HUES48 (cell line): ENCODE measurements at regions not wholly inside any gene's neighbourhood (a gene's known extent, or its start where the extent isn't known, plus 50 kb on each side); places are given as distances from the start of the nearest gene placed in this dataset.

Source experiments
- H3K27ac ChIP-seq: one replicate; pipeline ENCODE4 v1.7.0; 2013; ENCODE audit warnings: low read depth, low read length, inconsistent platforms
- H3K27me3 ChIP-seq: 2 replicates; pipeline ENCODE4 v1.6.1; 2013; ENCODE audit warnings: mild to moderate bottlenecking, low read length; ENCODE audit not compliant: control insufficient read depth, insufficient read depth
- H3K36me3 ChIP-seq: 2 replicates; pipeline ENCODE4 v1.6.1; 2013; ENCODE audit warnings: low read length; ENCODE audit not compliant: control insufficient read depth, insufficient read depth
- H3K4me1 ChIP-seq: 2 replicates; pipeline ENCODE4 v1.6.1; 2013; ENCODE audit warnings: mild to moderate bottlenecking, low read length; ENCODE audit not compliant: control insufficient read depth, insufficient read depth
- H3K4me3 ChIP-seq: 2 replicates; pipeline ENCODE4 v1.5.1; 2013; ENCODE audit warnings: mild to moderate bottlenecking, low read depth, low read length
- H3K9ac ChIP-seq: 2 replicates; pipeline ENCODE4 v1.6.1; 2013; ENCODE audit warnings: mild to moderate bottlenecking, low read depth, low read length, moderate library complexity
- H3K9me3 ChIP-seq: 2 replicates; pipeline ENCODE4 v1.6.1; 2013; ENCODE audit warnings: low read length; ENCODE audit not compliant: control insufficient read depth, insufficient read depth

DNA sequence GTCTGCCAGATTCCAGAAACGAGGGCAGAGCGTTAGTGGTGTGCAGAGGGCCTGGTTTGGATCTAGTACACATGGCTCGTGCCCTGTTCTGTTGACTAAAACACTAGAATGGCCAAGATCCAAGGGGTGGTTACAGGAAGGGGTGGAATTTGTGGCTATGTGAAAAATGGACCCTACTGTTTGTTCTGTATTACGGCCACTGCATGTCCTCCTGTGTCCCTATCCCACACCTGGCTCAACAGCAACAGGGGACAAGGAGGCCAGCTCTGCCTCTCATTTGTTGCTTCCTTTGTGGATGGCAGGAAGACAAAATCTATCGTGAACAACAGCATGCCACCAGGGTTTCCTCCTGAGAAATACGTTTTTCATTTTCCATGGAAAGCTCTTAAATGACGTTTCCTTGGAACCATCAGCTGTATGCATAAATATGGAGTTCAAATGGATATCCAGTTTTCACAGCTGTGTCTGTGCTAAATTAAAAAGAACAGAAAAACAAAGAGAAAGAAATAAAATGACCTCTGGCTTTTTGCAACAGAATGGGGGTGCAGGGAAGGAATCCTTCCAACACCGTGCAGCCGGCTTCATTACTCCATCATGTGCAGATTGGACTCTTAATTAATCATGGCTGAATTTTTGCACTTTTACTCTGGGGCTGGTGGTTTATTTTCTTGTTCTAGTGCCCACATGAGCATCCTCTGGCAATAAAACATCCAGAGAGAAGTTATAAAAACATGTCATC lies 318.9 kb downstream of the CXCL12 start:
- H3K4me3 ChIP-seq, result no peak overlapping the region
- no peaks in the 10 kb centered on the region for H3K4me1 ChIP-seq
- no peak overlapping the region for H3K27ac ChIP-seq
- no peaks in the 10 kb centered on the region for H3K27me3 ChIP-seq
- no peaks in the 10 kb centered on the region for H3K9me3 ChIP-seq
- no peak overlapping the region for H3K9ac ChIP-seq
- H3K36me3 ChIP-seq, result no peaks in the 10 kb centered on the region

DNA sequence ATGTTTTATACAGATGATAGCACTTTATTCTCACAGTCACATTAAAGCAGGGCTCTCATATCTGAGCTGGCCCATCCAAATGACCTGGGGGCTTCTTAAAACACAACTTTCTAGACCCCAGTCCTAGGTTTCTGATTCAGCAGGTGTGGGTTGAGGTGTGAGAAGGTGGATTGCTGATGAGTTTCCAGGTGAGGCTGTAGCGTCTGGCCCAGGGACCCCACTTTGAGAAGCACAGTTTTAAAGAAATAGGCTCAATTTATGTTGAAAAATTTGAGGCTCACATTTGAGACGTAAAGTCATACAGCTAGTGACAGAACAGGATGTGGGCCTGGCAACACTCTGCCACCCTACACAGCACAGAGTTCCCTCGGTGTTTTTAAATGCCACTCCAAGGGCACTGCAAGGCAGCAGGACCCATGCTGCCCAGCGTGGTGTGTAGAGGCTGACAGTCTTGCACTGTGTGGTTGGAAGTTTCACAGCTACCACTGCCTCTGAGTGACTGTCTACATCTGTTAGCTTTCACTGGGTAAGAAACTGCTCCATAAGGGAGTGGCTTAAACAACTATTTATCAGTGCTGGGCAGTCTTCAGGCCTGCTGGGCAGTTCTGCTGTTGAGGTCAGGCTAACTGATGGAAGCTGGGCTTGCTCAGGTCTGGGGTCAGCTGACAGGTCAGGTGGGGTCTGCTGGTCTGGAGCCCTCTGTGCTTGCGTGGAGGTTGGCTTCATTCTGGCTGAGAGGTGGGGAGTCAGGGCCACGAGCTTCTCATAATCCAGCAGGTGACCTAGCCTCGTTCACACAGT lies 319.7 kb downstream of the CXCL12 start:
- Histone ChIP-seq H3K9me3 (no peaks in the 10 kb centered on the region), H3K27me3 (no peaks in the 10 kb centered on the region)

DNA sequence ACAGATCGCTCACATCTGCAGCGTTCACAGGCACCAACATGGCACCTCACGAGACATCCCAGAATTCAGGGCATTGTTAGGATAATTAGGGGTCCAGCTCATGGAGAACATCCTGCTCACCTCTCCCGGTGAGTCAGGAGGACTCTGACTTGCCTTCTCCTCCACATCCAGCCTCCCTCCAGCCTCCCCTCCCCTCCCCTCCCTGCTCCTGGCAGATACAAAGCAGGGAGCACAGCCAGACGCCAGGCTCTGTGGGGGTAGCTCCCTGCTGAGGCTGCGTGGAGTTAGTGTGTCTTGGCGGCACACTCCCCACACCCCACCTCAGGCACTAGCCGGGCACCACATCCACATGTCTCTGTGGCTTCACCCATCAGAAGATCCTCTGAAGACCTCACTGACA lies 320.6 kb downstream of the CXCL12 start:
- H3K36me3 ChIP-seq, result no peaks in the 10 kb centered on the region
- H3K4me1 ChIP-seq, result no peaks in the 10 kb centered on the region

More for the DNA sequence above, 319.7 kb downstream of the CXCL12 start:
- Histone ChIP-seq H3K4me3 (no peak overlapping the region), H3K36me3 (no peaks in the 10 kb centered on the region), H3K4me1 (no peaks in the 10 kb centered on the region), H3K27ac (no peak overlapping the region), H3K9ac (no peak overlapping the region)

DNA sequence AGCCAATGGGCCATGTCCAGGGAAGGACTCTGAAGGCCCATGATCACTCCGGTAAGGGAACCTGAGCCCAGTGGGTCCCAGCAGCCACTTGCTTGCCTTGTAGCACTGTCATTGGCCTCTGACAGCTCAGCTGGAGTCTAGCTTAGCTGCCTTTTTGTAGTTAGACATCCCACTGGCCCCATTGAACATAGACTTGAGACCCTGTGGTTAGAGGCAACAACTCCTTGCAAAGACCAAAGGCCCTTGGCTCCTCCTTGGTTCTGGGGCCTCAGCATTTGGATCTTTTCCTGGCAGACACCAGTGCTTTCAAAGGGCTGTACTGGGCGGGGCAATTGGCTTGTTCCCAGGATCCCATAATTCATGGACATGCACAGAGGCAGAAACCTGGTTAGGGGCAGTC lies 321.2 kb downstream of the CXCL12 start:
- Histone ChIP-seq H3K36me3 (no peaks in the 10 kb centered on the region), H3K9me3 (no peaks in the 10 kb centered on the region), H3K4me3 (no peak overlapping the region), H3K9ac (no peak overlapping the region), H3K27ac (no peak overlapping the region), H3K4me1 (no peaks in the 10 kb centered on the region), H3K27me3 (no peaks in the 10 kb centered on the region)

More for the DNA sequence above, 320.6 kb downstream of the CXCL12 start:
- no peak overlapping the region for H3K27ac ChIP-seq
- H3K4me3 ChIP-seq, result no peak overlapping the region
- no peak overlapping the region for H3K9ac ChIP-seq
- no peaks in the 10 kb centered on the region for H3K9me3 ChIP-seq
- H3K27me3 ChIP-seq, result no peaks in the 10 kb centered on the region

DNA sequence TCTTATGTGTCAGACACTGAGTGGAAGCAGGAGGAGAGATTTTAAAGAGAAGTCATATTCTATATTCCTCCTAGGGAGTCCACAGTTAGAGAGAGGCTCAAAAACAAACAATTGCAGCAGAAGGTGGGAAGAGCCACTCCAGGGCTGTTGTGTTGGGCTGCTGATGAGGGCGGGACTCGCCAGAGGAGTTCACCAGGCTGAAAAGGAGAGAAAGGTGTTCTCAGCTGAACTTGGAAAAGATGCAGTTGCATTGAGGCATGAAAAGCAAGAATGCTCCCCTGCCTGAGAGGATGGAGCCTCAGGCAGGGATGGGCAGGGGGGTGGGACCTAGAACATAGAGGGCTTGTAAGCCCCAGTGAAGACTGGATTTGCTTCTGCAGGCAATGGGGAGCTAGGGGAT lies 324.2 kb downstream of the CXCL12 start:
- H3K4me1 ChIP-seq, result no peaks in the 10 kb centered on the region; the same call in 1 of the 2 replicates
- H3K9me3 ChIP-seq, result no peaks in the 10 kb centered on the region
- no peaks in the 10 kb centered on the region for H3K27me3 ChIP-seq
- H3K9ac ChIP-seq, result no peak overlapping the region
- H3K4me3 ChIP-seq, result no peak overlapping the region
- H3K27ac ChIP-seq, result no peak overlapping the region
- no peaks in the 10 kb centered on the region for H3K36me3 ChIP-seq

DNA sequence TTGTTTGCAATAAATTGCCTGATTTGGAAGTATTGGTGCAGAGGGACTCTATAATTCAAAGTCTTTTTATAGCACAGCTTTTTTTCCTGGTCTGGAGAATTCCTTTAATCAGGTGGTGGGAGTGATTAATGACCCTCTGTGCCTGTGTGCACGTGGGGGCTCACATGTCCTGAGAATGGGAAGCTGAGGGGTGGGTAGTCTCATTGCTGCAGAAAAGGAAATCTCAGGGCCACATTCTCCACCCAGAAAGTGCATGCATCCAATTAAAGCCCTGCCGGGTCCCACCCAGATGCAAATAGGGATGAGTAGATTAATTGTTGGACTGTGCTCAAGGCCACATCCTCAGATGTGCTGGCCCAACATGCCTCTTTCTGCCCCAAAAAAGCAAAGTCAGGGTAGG lies 324.7 kb downstream of the CXCL12 start:
- H3K4me1 ChIP-seq, result no peaks in the 10 kb centered on the region; the same call in 1 of the 2 replicates
- no peaks in the 10 kb centered on the region for H3K27me3 ChIP-seq
- no peak overlapping the region for H3K9ac ChIP-seq
- no peak overlapping the region for H3K27ac ChIP-seq
- H3K36me3 ChIP-seq, result no peaks in the 10 kb centered on the region
- H3K4me3 ChIP-seq, result no peak overlapping the region
- no peaks in the 10 kb centered on the region for H3K9me3 ChIP-seq

DNA sequence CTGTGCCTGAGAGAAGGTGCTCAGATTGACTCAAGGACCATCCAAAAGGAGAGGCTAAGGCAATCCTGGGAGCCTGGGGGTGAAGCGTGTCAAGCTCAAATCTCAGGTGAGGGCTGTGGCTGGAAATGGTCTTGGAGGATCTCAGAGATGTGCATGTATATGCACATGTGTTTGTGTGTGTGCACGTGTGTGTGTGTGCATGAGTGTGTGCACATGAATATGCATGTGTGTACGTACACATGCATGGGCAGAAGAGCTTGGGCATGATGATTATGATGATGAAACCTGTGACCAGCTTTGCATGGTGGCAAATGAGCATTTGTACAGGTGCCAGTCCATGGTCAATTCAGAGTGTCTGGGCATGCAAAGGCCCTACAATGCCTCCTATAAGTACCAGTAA lies 326.6 kb downstream of the CXCL12 start:
- no peaks in the 10 kb centered on the region; the same call in 1 of the 2 replicates for H3K4me1 ChIP-seq
- no peaks in the 10 kb centered on the region for H3K27me3 ChIP-seq
- no peak overlapping the region for H3K27ac ChIP-seq
- H3K9me3 ChIP-seq, result no peaks in the 10 kb centered on the region
- H3K4me3 ChIP-seq, result no peak overlapping the region
- H3K9ac ChIP-seq, result no peak overlapping the region
- H3K36me3 ChIP-seq, result no peaks in the 10 kb centered on the region

DNA sequence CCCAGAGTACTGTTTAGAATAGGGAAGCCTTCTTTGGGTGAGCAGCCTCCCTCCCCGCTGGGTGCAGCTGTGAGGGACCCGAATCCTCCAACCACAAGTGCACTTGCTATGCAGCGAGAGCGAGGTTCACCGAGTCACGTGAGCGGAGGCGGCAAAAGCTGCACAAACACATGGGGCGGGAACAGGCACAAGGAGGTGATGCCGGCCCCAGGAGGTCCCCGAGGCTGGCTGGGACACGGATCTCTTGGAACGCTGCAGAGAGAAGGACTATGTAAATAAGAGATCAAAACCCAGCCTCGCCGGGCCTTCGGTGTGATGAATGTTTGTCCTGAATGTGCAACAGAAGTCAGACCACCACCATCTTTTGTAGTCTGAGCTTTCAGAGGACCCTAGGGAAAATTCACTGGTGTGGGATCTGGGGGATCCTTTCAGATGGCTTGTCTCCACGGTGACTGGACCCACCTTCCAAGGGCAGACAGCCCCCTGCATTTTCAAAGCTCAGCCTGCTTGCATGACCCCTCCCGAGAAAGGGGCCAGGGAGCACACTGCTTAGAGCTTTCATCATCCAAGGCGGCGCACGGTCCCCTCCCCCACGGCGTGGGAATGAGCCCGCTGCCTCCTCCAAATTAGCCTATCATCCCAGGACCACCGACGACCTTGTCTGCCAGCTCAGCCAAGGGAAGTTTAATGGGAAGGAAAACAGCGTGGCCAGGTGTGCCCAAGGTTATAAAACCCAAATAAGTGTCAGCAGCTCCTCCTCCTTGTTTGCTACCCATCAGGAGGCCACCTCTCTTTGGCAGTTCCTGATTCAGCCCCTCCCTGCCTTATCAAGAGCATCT lies 327.7 kb downstream of the CXCL12 start:
- H3K36me3 ChIP-seq, result no peaks in the 10 kb centered on the region
- H3K9ac ChIP-seq, result no peak overlapping the region
- H3K27me3 ChIP-seq, result no peaks in the 10 kb centered on the region
- H3K9me3 ChIP-seq, result no peaks in the 10 kb centered on the region
- no peaks in the 10 kb centered on the region; the same call in 1 of the 2 replicates for H3K4me1 ChIP-seq
- no peak overlapping the region for H3K4me3 ChIP-seq
- no peak overlapping the region for H3K27ac ChIP-seq

DNA sequence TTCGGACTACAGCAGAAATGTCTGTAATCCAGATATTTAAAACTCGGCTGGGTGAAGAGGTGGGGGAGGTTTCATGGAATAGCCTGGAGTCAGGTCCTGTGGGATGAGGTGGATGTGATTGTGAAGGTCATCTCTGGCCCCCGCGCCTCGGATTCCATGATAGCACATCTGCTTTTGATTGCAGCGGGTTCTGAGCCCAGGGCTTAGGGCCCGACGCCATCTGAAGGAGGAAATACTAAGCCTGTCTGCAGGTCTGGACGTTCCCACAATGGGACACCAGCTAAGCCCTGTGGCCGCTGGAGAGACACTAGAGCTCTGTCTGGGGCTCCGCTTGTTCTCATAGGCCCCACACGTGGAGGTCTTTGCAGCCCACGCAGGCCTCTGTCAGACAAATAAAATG lies 328.7 kb downstream of the CXCL12 start:
- Histone ChIP-seq H3K9ac (no peak overlapping the region), H3K4me1 (no peaks in the 10 kb centered on the region; the same call in 1 of the 2 replicates), H3K36me3 (no peaks in the 10 kb centered on the region), H3K27me3 (no peaks in the 10 kb centered on the region), H3K9me3 (no peaks in the 10 kb centered on the region), H3K27ac (no peak overlapping the region), H3K4me3 (no peak overlapping the region)

DNA sequence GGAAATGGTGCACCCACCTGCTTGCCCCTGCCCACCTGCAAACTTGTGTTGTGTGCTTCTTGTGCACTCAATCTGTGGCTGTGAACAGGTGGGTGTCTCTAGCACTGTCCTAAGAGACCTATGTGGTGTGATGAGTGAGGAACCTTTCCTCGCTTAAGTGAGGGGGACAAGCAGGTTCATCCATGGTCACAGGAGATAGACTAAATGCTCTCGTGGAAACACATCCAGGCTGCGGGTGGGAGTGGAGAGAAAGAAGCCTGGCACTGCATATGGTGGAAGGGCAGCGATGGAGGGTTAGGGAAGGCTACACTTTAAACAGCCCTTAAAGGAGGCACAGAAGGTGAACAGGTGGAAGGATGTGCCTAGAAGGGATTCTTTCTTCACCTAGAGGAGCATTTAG lies 330.9 kb downstream of the CXCL12 start:
- no peak overlapping the region for H3K9ac ChIP-seq
- no peaks in the 10 kb centered on the region for H3K9me3 ChIP-seq
- H3K4me3 ChIP-seq, result no peak overlapping the region
- H3K36me3 ChIP-seq, result no peaks in the 10 kb centered on the region
- no peaks in the 10 kb centered on the region; the same call in 1 of the 2 replicates for H3K4me1 ChIP-seq
- no peaks in the 10 kb centered on the region for H3K27me3 ChIP-seq
- no peak overlapping the region for H3K27ac ChIP-seq
